ENCODE measurements at regions not wholly inside any gene's neighbourhood (a gene's known extent, or its start where the extent isn't known, plus 50 kb on each side); places are given as distances from the start of the nearest gene placed in this dataset.

DNA sequence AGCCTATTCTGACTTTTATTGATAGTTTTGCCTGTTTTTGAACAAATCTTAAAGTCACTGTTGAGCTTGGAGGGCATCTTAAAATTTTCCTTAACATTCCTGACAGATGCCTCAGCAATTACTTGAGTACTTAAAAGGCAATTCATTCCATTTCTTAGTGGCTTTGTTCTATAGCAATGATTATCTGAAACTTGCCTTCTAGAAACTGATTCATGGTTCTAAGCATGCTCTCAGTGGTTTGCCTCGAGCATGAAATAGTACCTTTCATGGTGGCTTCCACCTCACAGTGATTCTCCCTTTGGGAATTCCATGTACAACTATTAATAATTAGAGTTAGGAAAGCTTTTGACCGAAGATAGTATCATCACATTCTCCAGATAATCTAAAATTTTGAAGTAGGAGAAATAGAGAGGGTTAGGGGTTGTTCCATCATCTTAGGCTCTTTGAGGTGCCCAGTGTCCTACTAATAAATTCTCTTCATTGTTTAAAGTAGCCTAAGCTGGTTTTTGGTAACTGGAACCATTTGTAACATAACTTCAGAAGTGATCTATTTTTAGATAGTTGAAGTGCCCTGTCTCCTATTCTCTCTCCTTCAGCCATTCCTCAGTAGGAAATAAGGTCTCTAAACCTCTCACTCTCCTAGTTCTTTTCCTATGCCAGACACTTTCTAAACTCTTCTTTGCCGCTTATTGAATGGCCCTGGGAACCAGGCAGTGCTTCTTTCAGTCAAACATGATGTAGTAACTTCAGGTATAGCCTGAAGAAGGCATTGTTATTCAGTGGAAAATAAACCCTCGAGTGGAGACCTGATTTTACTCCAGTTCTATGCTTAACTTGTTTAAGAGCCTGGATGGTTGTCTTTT, 156.1 kb downstream of the HAUS1 start:
- H3K27ac ChIP-seq, result no peak overlapping the region
- ChIA-PET CTCF (interaction anchor here (0.6 to 1.0 kb wide), 4 partner anchors 21 to 398 kb away, joined by 3 read pairs; a partner anchor contains a TSS), POLR2A (no interaction called here)
- no peak for TF ChIP-seq RNF2 (IDR thresholded peaks at IDR 0.05; ENCODE audit: borderline replicate concordance, low read depth)
- no peak for TF ChIP-seq JUNB (IDR thresholded peaks at IDR 0.05)
- no peak for TF ChIP-seq RARB (CRISPR knock-in tag; IDR thresholded peaks at IDR 0.05)
- TF ChIP-seq SREBF2 (IDR thresholded peaks at IDR 0.05), result no peak
- TF ChIP-seq, protein P1, sequence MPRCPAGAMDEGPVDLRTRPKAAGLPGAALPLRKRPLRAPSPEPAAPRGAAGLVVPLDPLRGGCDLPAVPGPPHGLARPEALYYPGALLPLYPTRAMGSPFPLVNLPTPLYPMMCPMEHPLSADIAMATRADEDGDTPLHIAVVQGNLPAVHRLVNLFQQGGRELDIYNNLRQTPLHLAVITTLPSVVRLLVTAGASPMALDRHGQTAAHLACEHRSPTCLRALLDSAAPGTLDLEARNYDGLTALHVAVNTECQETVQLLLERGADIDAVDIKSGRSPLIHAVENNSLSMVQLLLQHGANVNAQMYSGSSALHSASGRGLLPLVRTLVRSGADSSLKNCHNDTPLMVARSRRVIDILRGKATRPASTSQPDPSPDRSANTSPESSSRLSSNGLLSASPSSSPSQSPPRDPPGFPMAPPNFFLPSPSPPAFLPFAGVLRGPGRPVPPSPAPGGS (IDR thresholded peaks at IDR 0.05), result no peak
- TF ChIP-seq RCOR1 (IDR thresholded peaks at IDR 0.05; ENCODE audit: low read depth, low read length), result no peak
- TF ChIP-seq, protein P2, sequence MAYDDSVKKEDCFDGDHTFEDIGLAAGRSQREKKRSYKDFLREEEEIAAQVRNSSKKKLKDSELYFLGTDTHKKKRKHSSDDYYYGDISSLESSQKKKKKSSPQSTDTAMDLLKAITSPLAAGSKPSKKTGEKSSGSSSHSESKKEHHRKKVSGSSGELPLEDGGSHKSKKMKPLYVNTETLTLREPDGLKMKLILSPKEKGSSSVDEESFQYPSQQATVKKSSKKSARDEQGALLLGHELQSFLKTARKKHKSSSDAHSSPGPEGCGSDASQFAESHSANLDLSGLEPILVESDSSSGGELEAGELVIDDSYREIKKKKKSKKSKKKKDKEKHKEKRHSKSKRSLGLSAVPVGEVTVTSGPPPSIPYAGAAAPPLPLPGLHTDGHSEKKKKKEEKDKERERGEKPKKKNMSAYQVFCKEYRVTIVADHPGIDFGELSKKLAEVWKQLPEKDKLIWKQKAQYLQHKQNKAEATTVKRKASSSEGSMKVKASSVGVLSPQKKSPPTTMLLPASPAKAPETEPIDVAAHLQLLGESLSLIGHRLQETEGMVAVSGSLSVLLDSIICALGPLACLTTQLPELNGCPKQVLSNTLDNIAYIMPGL (CRISPR knock-in tag; IDR thresholded peaks at IDR 0.05; ENCODE audit: borderline replicate concordance), result no peak
- no peak for TF ChIP-seq POLR2AphosphoS2 (conservative IDR thresholded peaks at IDR 0.05; ENCODE audit: low read length)
- no peak overlapping the region for H3K4me3 ChIP-seq
- H3K9me3 ChIP-seq, result no peaks in the 10 kb centered on the region
- no peak overlapping the region for H3K4me2 ChIP-seq
- WGBS (ENCODE audit: missing lambda C conversion rate), result 65% methylated on average over 4 of the region's 4 CpGs
- no peak for FAIRE-seq
- no peak for ATAC-seq
- H3K4me1 ChIP-seq, result no peaks in the 10 kb centered on the region
- DNase-seq (ENCODE audit: low read depth in 1 of 2, low spot score in 1 of 2), result no peak

DNA sequence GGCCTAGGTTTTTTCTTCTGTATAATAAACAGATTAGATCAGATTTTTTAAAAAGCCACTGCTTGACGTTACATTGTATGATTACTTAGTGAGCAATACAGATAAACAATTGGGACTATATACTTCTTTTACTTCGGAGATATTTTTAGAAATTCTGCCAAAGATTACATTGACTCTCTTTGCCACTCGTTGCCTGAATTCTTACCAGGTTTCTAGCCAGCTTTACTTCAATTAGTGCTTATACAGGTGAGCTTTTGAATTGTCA, 156.6 kb downstream of the HAUS1 start:
- H3K4me3 ChIP-seq, result no peak overlapping the region
- POLR2A ChIA-PET, result no interaction called here
- H3K9me3 ChIP-seq, result no peaks in the 10 kb centered on the region
- TF ChIP-seq HDAC2 (IDR thresholded peaks at IDR 0.05), result no peak
- TF ChIP-seq, protein P3, sequence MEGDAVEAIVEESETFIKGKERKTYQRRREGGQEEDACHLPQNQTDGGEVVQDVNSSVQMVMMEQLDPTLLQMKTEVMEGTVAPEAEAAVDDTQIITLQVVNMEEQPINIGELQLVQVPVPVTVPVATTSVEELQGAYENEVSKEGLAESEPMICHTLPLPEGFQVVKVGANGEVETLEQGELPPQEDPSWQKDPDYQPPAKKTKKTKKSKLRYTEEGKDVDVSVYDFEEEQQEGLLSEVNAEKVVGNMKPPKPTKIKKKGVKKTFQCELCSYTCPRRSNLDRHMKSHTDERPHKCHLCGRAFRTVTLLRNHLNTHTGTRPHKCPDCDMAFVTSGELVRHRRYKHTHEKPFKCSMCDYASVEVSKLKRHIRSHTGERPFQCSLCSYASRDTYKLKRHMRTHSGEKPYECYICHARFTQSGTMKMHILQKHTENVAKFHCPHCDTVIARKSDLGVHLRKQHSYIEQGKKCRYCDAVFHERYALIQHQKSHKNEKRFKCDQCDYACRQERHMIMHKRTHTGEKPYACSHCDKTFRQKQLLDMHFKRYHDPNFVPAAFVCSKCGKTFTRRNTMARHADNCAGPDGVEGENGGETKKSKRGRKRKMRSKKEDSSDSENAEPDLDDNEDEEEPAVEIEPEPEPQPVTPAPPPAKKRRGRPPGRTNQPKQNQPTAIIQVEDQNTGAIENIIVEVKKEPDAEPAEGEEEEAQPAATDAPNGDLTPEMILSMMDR (IDR thresholded peaks at IDR 0.05), result no peak
- no peak for DNase-seq (ENCODE audit: low read depth in 1 of 2, low spot score in 1 of 2)
- H3K4me2 ChIP-seq, result no peak overlapping the region
- WGBS (ENCODE audit: missing lambda C conversion rate), result 70% methylated on average over 3 of the region's 3 CpGs
- ATAC-seq, result no peak
- H3K4me1 ChIP-seq, result no peaks in the 10 kb centered on the region
- H3K27ac ChIP-seq, result no peak overlapping the region
- CTCF ChIA-PET, result no interaction called here
- FAIRE-seq, result no peak

DNA sequence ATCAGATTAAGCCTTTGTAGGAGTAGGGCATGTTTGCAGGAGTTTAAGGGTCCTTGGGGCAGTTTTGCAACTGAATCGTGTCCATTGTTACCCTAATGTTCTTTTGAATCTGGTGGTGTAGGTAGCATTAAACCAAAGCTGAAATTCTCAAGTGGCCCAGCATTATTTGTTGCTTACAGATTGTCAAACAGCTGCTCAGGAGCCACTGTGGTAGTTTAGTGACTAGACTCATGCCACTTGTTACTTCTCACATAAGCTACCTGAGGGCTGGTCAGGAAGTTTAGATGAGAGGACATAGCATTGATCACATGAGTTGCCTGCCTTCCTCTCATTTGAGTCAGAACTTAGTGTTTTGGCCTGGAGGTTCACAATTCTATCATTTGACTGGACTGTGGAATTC, 157.6 kb downstream of the HAUS1 start:
- Histone ChIP-seq H3K27ac (no peak overlapping the region), H3K4me3 (no peak overlapping the region), H3K4me2 (no peak overlapping the region), H3K9me3 (no peaks in the 10 kb centered on the region), H3K4me1 (no peaks in the 10 kb centered on the region)
- no peak for ATAC-seq
- CTCF ChIA-PET, result no interaction called here
- POLR2A ChIA-PET, result no interaction called here
- no peak for FAIRE-seq
- no peak for TF ChIP-seq POLR2A (IDR thresholded peaks at IDR 0.05; ENCODE audit: low read length)
- TF ChIP-seq, protein P4, sequence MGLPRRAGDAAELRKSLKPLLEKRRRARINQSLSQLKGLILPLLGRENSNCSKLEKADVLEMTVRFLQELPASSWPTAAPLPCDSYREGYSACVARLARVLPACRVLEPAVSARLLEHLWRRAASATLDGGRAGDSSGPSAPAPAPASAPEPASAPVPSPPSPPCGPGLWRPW (IDR thresholded peaks at IDR 0.05), result no peak
- no peak for DNase-seq (ENCODE audit: low read depth in 1 of 2, low spot score in 1 of 2)
- WGBS (ENCODE audit: missing lambda C conversion rate), result 88% methylated on average over 1 of the region's 1 CpG

DNA sequence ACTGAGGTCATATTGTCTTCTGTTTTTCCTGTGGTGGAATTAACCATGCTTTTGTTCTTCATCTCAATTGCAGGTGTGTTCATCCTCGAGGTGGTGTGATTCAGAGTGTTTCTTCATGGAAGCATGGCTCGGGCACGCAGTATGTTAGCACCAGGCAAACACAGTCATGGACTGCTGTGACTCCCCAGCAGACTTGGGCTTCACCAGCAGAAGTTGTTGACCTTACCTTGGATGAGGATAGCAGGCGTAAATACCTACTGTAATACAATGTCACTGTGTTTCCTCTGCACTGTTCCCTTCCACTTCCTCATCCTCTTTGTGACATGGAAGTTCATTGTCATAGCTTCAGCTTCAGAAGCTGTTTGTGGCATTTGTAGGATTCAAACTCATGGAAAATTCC, 158.7 kb downstream of the HAUS1 start:
- H3K4me1 ChIP-seq, result no peaks in the 10 kb centered on the region
- ATAC-seq, result no peak
- TF ChIP-seq ZSCAN20 (CRISPR knock-in tag; IDR thresholded peaks at IDR 0.05) (no peak), SREBF2 (IDR thresholded peaks at IDR 0.05) (no peak), KDM5A (IDR thresholded peaks at IDR 0.05) (no peak), RCOR1 (IDR thresholded peaks at IDR 0.05; ENCODE audit: low read depth, low read length) (no peak), RAD21 (conservative IDR thresholded peaks at IDR 0.05 in 1 of 2, IDR thresholded peaks at IDR 0.05 in 1 of 2) (no peak), POLR2A (IDR thresholded peaks at IDR 0.05; ENCODE audit: low read length) (no peak), SMC3 (IDR thresholded peaks at IDR 0.05) (no peak)
- H3K9me3 ChIP-seq, result no peaks in the 10 kb centered on the region
- H3K4me3 ChIP-seq, result no peak overlapping the region
- POLR2A ChIA-PET, result no interaction called here
- no peak overlapping the region for H3K4me2 ChIP-seq
- no peak overlapping the region for H3K27ac ChIP-seq
- 78% methylated on average over 4 of the region's 4 CpGs for WGBS (ENCODE audit: missing lambda C conversion rate)
- DNase-seq (ENCODE audit: low read depth in 1 of 2, low spot score in 1 of 2), result no peak
- CTCF ChIA-PET, result no interaction called here
- FAIRE-seq, result no peak

All from A549 (cell line).